SJCRH30 (cell line): ENCODE measurements at regions not wholly inside any gene's neighbourhood (a gene's known extent, or its start where the extent isn't known, plus 50 kb on each side); places are given as distances from the start of the nearest gene placed in this dataset.
A peak's percentile ranks its signal among the peaks of the same experiment; 100 is the strongest.
"Not testable (repeated sequence)": the region's sequence is repeated elsewhere in the genome, so short reads cannot be mapped to it uniquely, and the experiment has no call there.

ENCODE experiments used
- DNase-seq, 2 experiments: peaks; one replicate each; pipeline ENCODE4 v3.0.0-alpha.2; 2015 to 2020
- H3K27ac ChIP-seq: fragments of 250-450 bp; sonication (Bioruptor Pico); 2 replicates; pipeline ENCODE4 v1.5.1; 2020; ENCODE audit warnings: mild to moderate bottlenecking, moderate library complexity
- H3K27me3 ChIP-seq: fragments of 250-450 bp; sonication (Bioruptor Pico); 2 replicates; pipeline ENCODE4 v1.5.1; 2020; ENCODE audit warnings: mild to moderate bottlenecking, moderate library complexity
- H3K36me3 ChIP-seq: fragments of 250-450 bp; sonication (Bioruptor Pico); 2 replicates; pipeline ENCODE4 v1.5.1; 2020; ENCODE audit warnings: mild to moderate bottlenecking, moderate library complexity
- H3K4me1 ChIP-seq: fragments of 250-450 bp; sonication (Bioruptor Pico); 2 replicates; pipeline ENCODE4 v1.5.1; 2020; ENCODE audit warnings: mild to moderate bottlenecking, moderate library complexity
- H3K4me3 ChIP-seq: fragments of 250-450 bp; sonication (Bioruptor Pico); 2 replicates; pipeline ENCODE4 v1.5.1; 2020; ENCODE audit warnings: mild to moderate bottlenecking, moderate library complexity
- H3K9me3 ChIP-seq: fragments of 250-450 bp; sonication (Bioruptor Pico); replicated peaks from 2 replicates; pipeline ENCODE4 v1.5.1; 2020; ENCODE audit warnings: mild to moderate bottlenecking, moderate library complexity

DNA sequence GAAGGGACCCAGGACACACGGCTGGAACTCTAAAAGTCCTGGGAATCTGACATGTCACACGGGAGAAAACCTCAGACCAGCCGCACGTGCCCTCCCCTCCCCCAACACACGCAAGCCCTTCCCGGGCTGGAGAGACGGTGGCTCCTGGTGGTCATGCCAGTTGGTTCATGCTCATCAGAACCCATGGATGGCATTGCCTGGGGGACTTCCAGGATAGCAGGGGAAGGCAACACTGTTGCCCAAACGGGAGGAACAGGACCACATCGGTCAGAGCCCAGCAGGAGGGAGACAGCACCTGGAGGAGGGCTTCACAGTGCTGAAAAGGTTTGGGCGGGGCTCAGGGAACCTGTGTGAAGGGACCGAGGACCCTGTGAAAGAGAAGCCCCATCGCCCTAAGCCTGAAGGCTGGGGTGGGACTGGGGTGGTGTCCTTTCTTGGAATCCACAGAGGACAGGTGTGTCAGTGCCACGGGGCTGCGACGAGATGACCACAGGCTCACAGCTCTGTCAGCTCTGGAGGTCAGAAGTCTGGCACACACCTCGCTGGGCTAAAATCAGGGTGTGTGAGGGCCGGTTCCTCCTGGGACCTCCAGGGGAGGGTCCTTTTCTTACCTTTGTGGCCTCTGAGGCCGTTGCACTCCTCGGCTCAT lies 151.7 kb upstream of the ZNF469 start:
- not testable (repeated sequence) for H3K27ac ChIP-seq, H3K36me3 ChIP-seq, H3K27me3 ChIP-seq, H3K9me3 ChIP-seq, H3K4me3 ChIP-seq, H3K4me1 ChIP-seq, DNase-seq

- not testable (repeated sequence) for H3K4me3 ChIP-seq, H3K4me1 ChIP-seq, H3K9me3 ChIP-seq, H3K27me3 ChIP-seq, H3K27ac ChIP-seq, DNase-seq, H3K36me3 ChIP-seq
Observed at GRCh38 chr16:88231839-88232238, 150.9 kb upstream of the ZNF469 start.

DNA sequence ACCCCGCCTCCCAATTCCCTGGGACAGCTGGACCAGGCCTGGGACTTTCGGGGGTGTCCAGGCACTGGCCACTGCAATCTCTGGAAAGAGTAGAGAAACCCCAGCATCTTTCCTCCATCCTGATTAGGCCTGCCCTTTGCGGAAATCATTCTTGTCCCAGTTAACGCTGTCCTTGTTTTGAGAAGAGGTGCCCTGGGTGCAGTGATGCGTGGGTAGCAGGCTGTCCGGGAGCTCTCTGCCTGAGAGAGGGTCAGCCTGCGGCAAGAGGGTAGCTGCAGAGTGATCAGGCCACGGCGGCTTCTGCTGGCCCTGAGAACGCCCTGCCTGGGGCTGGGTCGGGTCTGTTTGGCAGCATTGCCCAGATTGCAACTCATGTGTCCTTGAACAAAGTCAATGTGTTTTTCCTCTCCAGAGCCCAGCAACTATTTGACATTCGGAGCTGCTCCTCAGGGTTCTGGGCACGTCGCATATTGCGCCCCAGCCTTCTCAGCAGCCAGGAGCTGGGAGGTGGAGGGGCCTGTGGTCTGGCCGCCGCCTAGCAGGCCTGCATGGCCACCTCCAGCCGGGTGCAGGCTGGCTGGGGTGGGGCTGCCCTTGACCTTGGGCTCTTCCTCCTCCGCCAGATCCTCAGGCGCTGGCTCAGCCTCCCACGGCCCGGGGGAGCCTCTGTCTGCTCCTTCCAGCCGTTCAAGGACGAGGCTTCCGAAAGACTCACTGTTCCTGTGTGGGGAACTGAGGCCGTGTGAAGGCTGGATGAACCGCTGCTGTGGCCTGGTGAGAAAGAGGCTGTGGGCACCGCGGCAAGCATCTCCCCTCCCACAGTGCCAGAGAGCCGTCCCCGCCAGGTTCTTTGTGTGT lies 150.1 kb upstream of the ZNF469 start:
- H3K27ac ChIP-seq, H3K4me1 ChIP-seq, H3K36me3 ChIP-seq, H3K27me3 ChIP-seq, H3K4me3 ChIP-seq, H3K9me3 ChIP-seq, DNase-seq: not testable (repeated sequence)

- H3K27me3 ChIP-seq, H3K4me1 ChIP-seq, H3K9me3 ChIP-seq, DNase-seq, H3K36me3 ChIP-seq, H3K27ac ChIP-seq, H3K4me3 ChIP-seq: not testable (repeated sequence)
Observed at GRCh38 chr16:88233621-88234420, 148.9 kb upstream of the ZNF469 start.

DNA sequence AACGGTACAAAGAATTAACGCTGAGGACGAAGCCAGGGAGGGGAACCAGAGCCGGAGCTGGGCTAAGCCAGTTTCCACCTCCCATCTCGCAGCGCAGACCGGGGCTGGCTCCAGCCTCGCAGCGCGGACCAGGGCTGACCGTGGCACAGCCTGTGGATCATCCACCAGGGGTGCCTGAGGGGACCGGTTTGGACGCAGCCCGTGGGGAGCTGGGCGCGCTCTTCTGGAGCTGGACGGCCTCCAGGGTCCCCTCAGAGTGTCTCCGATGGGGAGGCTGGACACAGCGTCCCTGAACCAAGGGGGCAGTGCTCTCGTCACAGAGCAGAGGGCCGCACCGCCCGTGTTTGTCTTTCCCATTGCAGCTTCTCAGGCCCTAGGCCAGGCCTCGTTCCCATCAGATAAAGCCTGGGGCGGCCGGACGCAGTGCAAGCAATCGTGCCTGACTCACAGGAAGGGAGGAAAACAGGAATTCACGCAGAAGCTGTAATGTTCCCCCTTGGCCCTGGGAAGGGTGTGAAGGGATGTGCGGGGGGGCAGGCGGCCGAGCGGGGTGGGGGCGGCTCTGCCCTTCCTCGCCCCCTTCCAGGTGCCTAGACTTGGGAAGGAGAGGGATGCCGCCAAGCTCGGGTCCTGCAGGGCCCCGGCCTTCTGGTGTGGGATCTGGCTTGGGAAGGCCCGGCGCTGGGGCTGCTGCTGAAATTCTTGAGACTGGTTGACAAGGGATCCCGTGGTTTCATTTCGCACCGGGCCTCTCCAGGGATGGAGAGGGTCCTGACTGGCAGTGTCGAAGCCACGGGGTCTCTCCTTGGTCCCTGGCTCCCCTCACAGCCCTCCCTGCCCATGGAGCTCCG lies 148.1 kb upstream of the ZNF469 start:
- not testable (repeated sequence) for DNase-seq, H3K36me3 ChIP-seq, H3K27ac ChIP-seq, H3K4me1 ChIP-seq, H3K9me3 ChIP-seq, H3K4me3 ChIP-seq, H3K27me3 ChIP-seq

DNA sequence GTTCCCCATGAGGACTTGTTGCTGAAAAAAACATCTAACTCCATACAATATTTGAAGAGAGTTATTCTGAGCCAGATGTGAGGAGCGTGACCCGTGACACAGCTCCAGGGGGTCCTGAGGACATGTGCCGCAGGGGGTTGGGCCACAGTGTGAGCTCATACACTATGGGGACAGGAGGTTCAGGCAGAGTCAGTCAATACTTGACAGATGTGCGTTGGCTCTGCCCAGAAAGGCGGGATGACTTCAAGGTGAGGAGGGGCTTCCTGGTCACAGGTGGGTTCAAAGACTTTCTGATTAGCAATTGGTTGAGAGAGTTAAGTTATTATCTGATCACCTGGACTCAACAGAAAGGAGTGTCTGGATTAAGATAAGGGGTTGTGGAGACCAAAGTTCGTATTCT lies 147.1 kb upstream of the ZNF469 start:
- H3K36me3 ChIP-seq, H3K9me3 ChIP-seq, H3K4me1 ChIP-seq, H3K27ac ChIP-seq, DNase-seq, H3K4me3 ChIP-seq, H3K27me3 ChIP-seq: not testable (repeated sequence)

DNA sequence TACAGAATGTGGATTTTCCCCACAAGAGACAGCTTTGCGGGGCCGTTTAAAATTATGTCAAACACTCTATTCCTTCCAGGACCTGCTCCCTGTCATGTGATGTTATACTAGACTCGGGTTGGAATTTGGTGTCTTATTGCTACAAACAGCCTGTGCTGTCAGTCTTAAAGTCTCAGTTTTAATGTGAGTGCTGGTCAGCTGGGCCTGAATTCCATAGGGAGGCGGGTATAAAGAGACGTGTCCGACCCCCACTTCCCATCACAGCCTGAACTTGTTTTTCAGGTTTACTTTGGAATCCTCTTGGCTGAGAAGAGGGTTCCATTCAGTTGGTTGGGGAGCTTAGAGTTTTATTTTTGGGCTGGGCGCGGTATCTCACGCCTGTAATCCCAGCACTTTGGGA lies 146.5 kb upstream of the ZNF469 start:
- not testable (repeated sequence) for H3K9me3 ChIP-seq, H3K27me3 ChIP-seq, H3K27ac ChIP-seq, H3K4me3 ChIP-seq, H3K36me3 ChIP-seq, H3K4me1 ChIP-seq
- peak in 1 of 2 experiments; percentile 22 for DNase-seq

- H3K4me1 ChIP-seq, H3K27ac ChIP-seq, H3K9me3 ChIP-seq, DNase-seq, H3K4me3 ChIP-seq, H3K36me3 ChIP-seq, H3K27me3 ChIP-seq: not testable (repeated sequence)
Observed at GRCh38 chr16:88237314-88237713, 145.4 kb upstream of the ZNF469 start.

GRCh38 chr16:88237761-88238415 lies 144.9 kb upstream of the ZNF469 start:
- not testable (repeated sequence) for DNase-seq, H3K36me3 ChIP-seq, H3K4me1 ChIP-seq

GRCh38 chr16:88238732-88239274 lies 144.0 kb upstream of the ZNF469 start:
- not testable (repeated sequence) for H3K27me3 ChIP-seq

More at GRCh38 chr16:88237761-88238415, 144.9 kb upstream of the ZNF469 start:
- not testable (repeated sequence) for H3K4me3 ChIP-seq, H3K27me3 ChIP-seq, H3K27ac ChIP-seq, H3K9me3 ChIP-seq

DNA sequence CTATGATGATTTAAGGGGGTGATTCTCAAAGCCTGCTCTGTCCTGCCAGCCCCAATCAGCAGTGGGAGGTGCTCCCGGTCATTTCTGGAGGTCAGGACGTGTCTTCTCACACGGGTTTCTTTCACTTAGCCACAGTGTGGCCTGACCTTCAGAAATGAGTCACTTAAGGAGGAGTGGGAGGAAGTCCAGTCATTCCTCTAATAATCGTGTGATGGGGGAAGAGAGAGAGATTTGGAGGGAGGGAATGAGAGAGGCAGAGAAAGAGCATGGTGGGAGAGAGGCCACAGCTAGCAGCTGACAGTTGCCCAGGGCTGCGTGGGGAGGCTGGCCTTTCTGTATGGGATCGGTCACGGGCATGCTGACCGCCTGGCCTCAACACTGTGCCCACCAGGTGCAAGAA lies 142.6 kb upstream of the ZNF469 start:
- not testable (repeated sequence) for H3K4me1 ChIP-seq, H3K9me3 ChIP-seq, H3K4me3 ChIP-seq, DNase-seq, H3K27me3 ChIP-seq, H3K27ac ChIP-seq, H3K36me3 ChIP-seq

More at GRCh38 chr16:88238732-88239274, 144.0 kb upstream of the ZNF469 start:
- H3K9me3 ChIP-seq, H3K27ac ChIP-seq, H3K4me1 ChIP-seq, H3K36me3 ChIP-seq, H3K4me3 ChIP-seq: not testable (repeated sequence)
- DNase-seq: peak; percentile 70 to 79

- not testable (repeated sequence) for H3K9me3 ChIP-seq, H3K36me3 ChIP-seq, H3K27me3 ChIP-seq, H3K27ac ChIP-seq, H3K4me3 ChIP-seq, DNase-seq, H3K4me1 ChIP-seq
Observed at GRCh38 chr16:88240776-88241175, 142.0 kb upstream of the ZNF469 start.

GRCh38 chr16:88241404-88242311 lies 141.1 kb upstream of the ZNF469 start:
- not testable (repeated sequence) for H3K4me3 ChIP-seq, H3K27ac ChIP-seq, H3K9me3 ChIP-seq, H3K4me1 ChIP-seq, H3K36me3 ChIP-seq, H3K27me3 ChIP-seq, DNase-seq
